Pons (tissue), 1 donor: ENCODE measurements at regions not wholly inside any gene's neighbourhood (a gene's known extent, or its start where the extent isn't known, plus 50 kb on each side); places are given as distances from the start of the nearest gene placed in this dataset.

Source experiments
- DNase-seq: peaks from one replicate; pipeline ENCODE4 v3.0.0-alpha.2; 2016; ENCODE audit warnings: low spot score

- DNase-seq = no peak
These were observed 157.6 kb upstream of the NDUFV2 start for GRCh38 chr18:8944871-8945245.

- no peak for DNase-seq
These were observed 157.0 kb upstream of the NDUFV2 start for GRCh38 chr18:8945514-8945913.

GRCh38 chr18:8946066-8946838, 156.2 kb upstream of the NDUFV2 start:
- no peak for DNase-seq

GRCh38 chr18:8947566-8947965, 154.9 kb upstream of the NDUFV2 start:
- DNase-seq = no peak

GRCh38 chr18:8948011-8948410, 154.5 kb upstream of the NDUFV2 start:
- DNase-seq = no peak

GRCh38 chr18:8948471-8949149, 153.9 kb upstream of the NDUFV2 start:
- no peak for DNase-seq

GRCh38 chr18:8949206-8949605, 153.3 kb upstream of the NDUFV2 start:
- no peak for DNase-seq

- no peak for DNase-seq
These were observed 151.0 kb upstream of the NDUFV2 start for GRCh38 chr18:8951491-8951890.

- no peak for DNase-seq
These were observed 150.3 kb upstream of the NDUFV2 start for GRCh38 chr18:8952174-8952573.

- no peak for DNase-seq
These were observed 149.4 kb upstream of the NDUFV2 start for GRCh38 chr18:8952769-8953760.

GRCh38 chr18:8957731-8958130, 144.8 kb upstream of the NDUFV2 start:
- no peak for DNase-seq

GRCh38 chr18:8958660-8959059, 143.8 kb upstream of the NDUFV2 start:
- DNase-seq = no peak

GRCh38 chr18:8959551-8960135, 142.9 kb upstream of the NDUFV2 start:
- DNase-seq = no peak

- DNase-seq = no peak
These were observed 141.5 kb upstream of the NDUFV2 start for GRCh38 chr18:8960740-8961657.

GRCh38 chr18:8962192-8962779, 140.2 kb upstream of the NDUFV2 start:
- peak; percentile 64 for DNase-seq

GRCh38 chr18:8962855-8963635, 139.5 kb upstream of the NDUFV2 start:
- no peak for DNase-seq

- DNase-seq = no peak
These were observed 138.6 kb upstream of the NDUFV2 start for GRCh38 chr18:8963876-8964275.

GRCh38 chr18:8965398-8965797, 137.1 kb upstream of the NDUFV2 start:
- DNase-seq = no peak

- peak; percentile 34 for DNase-seq
These were observed 135.7 kb upstream of the NDUFV2 start for GRCh38 chr18:8966821-8967220.

- no peak for DNase-seq
These were observed 134.9 kb upstream of the NDUFV2 start for GRCh38 chr18:8967573-8967972.
